ENCODE measurements at regions not wholly inside any gene's neighbourhood (a gene's known extent, or its start where the extent isn't known, plus 50 kb on each side); places are given as distances from the start of the nearest gene placed in this dataset.
"Not testable (repeated sequence)": the region's sequence is repeated elsewhere in the genome, so short reads cannot be mapped to it uniquely, and the experiment has no call there.

DNA sequence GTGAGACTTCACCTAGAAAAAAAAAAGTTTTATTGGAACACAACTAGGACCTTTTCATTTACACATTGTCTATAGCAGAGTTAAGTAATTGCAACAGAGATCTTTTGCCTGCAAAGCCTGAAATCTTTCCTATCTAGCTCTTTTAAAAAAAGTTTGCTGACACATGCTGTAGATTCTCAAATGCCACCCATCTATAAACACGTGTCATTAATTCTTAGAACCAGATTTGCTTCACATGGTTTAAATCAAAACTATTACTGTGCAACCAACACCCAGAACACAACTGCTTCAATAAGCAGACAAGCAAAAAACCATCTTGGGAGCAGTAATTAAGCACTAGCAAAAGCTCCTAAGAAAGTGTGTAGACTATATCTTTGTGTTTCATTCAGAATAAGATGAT, 55.0 kb downstream of the OXSM start:
- no peak for TF ChIP-seq CTCF (IDR thresholded peaks at IDR 0.05; ENCODE audit: borderline replicate concordance, control extremely low read depth, extremely low read depth, insufficient read depth, missing control alignments)
- in situ Hi-C loops (cut with MboI; ENCODE audit: low sequenced_read_pairs, unreplicated experiment) = no loop called here
- DNase-seq (ENCODE audit: low spot score) = no peak

GRCh38 chr3:25846282-25846681, 56.4 kb downstream of the OXSM start:
- DNase-seq (ENCODE audit: low spot score) = no peak
- TF ChIP-seq CTCF (IDR thresholded peaks at IDR 0.05; ENCODE audit: borderline replicate concordance, control extremely low read depth, extremely low read depth, insufficient read depth, missing control alignments) = no peak
- in situ Hi-C loops (cut with MboI; ENCODE audit: low sequenced_read_pairs, unreplicated experiment) = no loop called here

- in situ Hi-C loops (cut with MboI; ENCODE audit: low sequenced_read_pairs, unreplicated experiment) = no loop called here
- no peak for DNase-seq (ENCODE audit: low spot score)
- TF ChIP-seq CTCF (IDR thresholded peaks at IDR 0.05; ENCODE audit: borderline replicate concordance, control extremely low read depth, extremely low read depth, insufficient read depth, missing control alignments) = no peak
These were observed 59.2 kb downstream of the OXSM start for GRCh38 chr3:25849091-25849490.

GRCh38 chr3:25849641-25850385, 59.9 kb downstream of the OXSM start:
- no peak for TF ChIP-seq CTCF (IDR thresholded peaks at IDR 0.05; ENCODE audit: borderline replicate concordance, control extremely low read depth, extremely low read depth, insufficient read depth, missing control alignments)
- no peak for DNase-seq (ENCODE audit: low spot score)
- in situ Hi-C loops (cut with MboI; ENCODE audit: low sequenced_read_pairs, unreplicated experiment) = loop anchor here (10.0 kb wide), 1 partner anchor 195 kb away; no protein-coding TSS in a partner anchor

DNA sequence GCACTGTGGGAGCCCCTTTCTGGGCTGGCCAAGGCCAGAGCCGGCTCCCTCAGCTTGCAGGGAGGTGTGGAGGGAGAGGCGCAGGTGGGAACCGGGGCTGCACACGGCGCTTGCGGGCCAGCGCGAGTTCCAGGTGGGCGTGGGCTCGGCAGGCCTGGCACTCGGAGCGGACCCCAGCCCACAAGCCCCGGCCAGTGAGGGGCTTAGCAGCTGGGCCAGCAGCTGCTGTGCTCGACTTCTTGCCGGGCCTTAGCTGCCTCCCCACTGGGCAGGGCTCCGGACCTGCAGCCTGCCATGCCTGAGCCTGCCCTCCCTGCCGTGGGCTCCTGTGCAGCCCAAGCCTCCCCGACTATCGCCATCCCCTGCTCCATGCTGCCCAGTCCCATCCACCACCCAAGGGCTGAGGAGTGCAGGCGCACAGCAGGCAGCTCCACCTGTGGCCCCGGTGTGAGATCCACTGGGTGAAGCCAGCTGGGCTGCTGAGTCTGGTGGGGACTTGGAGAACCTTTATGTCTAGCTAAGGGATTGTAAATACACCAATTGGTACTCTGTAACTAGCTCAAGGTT, 61.9 kb downstream of the OXSM start:
- DNase-seq (ENCODE audit: low spot score) = not testable (repeated sequence)
- in situ Hi-C loops (cut with MboI; ENCODE audit: low sequenced_read_pairs, unreplicated experiment) = loop anchor here (10.0 kb wide), 1 partner anchor 197 kb away; no protein-coding TSS in a partner anchor

GRCh38 chr3:25854214-25854613, 64.3 kb downstream of the OXSM start:
- in situ Hi-C loops (cut with MboI; ENCODE audit: low sequenced_read_pairs, unreplicated experiment) = loop anchor here (10.0 kb wide), 1 partner anchor 199 kb away; no protein-coding TSS in a partner anchor
- TF ChIP-seq CTCF (IDR thresholded peaks at IDR 0.05; ENCODE audit: borderline replicate concordance, control extremely low read depth, extremely low read depth, insufficient read depth, missing control alignments) = no peak
- no peak for DNase-seq (ENCODE audit: low spot score)

- in situ Hi-C loops (cut with MboI; ENCODE audit: low sequenced_read_pairs, unreplicated experiment) = loop anchor here (10.0 kb wide), 1 partner anchor 200 kb away; no protein-coding TSS in a partner anchor
These were observed 64.7 kb downstream of the OXSM start for GRCh38 chr3:25854635-25855034.

More at GRCh38 chr3:25854635-25855034, 64.7 kb downstream of the OXSM start:
- DNase-seq (ENCODE audit: low spot score) = no peak
- no peak for TF ChIP-seq CTCF (IDR thresholded peaks at IDR 0.05; ENCODE audit: borderline replicate concordance, control extremely low read depth, extremely low read depth, insufficient read depth, missing control alignments)
